ENCODE measurements at regions not wholly inside any gene's neighbourhood (a gene's known extent, or its start where the extent isn't known, plus 50 kb on each side); places are given as distances from the start of the nearest gene placed in this dataset.
A peak's percentile ranks its signal among the peaks of the same experiment; 100 is the strongest.

GRCh38 chr7:130998993-130999602 lies 265.1 kb upstream of the KLF14 start:
- DNase-seq (ENCODE audit: low read depth): no peak

GRCh38 chr7:130999926-131000325 lies 265.9 kb upstream of the KLF14 start:
- DNase-seq (ENCODE audit: low read depth): no peak

GRCh38 chr7:131000389-131000788 lies 266.4 kb upstream of the KLF14 start:
- no peak for DNase-seq (ENCODE audit: low read depth)

GRCh38 chr7:131000873-131001272 lies 266.9 kb upstream of the KLF14 start:
- no peak for DNase-seq (ENCODE audit: low read depth)

- DNase-seq (ENCODE audit: low read depth): no peak
Measured at GRCh38 chr7:131002600-131002999, 268.6 kb upstream of the KLF14 start.

- DNase-seq (ENCODE audit: low read depth): no peak
Measured at GRCh38 chr7:131003634-131004033, 269.6 kb upstream of the KLF14 start.

- DNase-seq (ENCODE audit: low read depth): no peak
Measured at GRCh38 chr7:131004371-131004770, 270.4 kb upstream of the KLF14 start.

GRCh38 chr7:131007439-131008330 lies 273.7 kb upstream of the KLF14 start:
- peak; percentile 45 for DNase-seq (ENCODE audit: low read depth)

- no peak for DNase-seq (ENCODE audit: low read depth)
Measured at GRCh38 chr7:131008840-131009711, 275.1 kb upstream of the KLF14 start.

- DNase-seq (ENCODE audit: low read depth): no peak
Measured at GRCh38 chr7:131010029-131010716, 276.2 kb upstream of the KLF14 start.

GRCh38 chr7:131010717-131011431 lies 276.9 kb upstream of the KLF14 start:
- no peak for DNase-seq (ENCODE audit: low read depth)

- DNase-seq (ENCODE audit: low read depth): no peak
Measured at GRCh38 chr7:131011432-131011742, 277.4 kb upstream of the KLF14 start.

GRCh38 chr7:131011976-131012375 lies 278.0 kb upstream of the KLF14 start:
- DNase-seq (ENCODE audit: low read depth): no peak

- DNase-seq (ENCODE audit: low read depth): no peak
Measured at GRCh38 chr7:131012477-131013031, 278.5 kb upstream of the KLF14 start.

GRCh38 chr7:131013716-131014115 lies 279.7 kb upstream of the KLF14 start:
- no peak for DNase-seq (ENCODE audit: low read depth)

GRCh38 chr7:131014906-131015656 lies 281.1 kb upstream of the KLF14 start:
- no peak for DNase-seq (ENCODE audit: low read depth)

GRCh38 chr7:131015657-131015958 lies 281.6 kb upstream of the KLF14 start:
- no peak for DNase-seq (ENCODE audit: low read depth)

- DNase-seq (ENCODE audit: low read depth): no peak
Measured at GRCh38 chr7:131016230-131016629, 282.2 kb upstream of the KLF14 start.

GRCh38 chr7:131019351-131019750 lies 285.3 kb upstream of the KLF14 start:
- DNase-seq (ENCODE audit: low read depth): no peak

GRCh38 chr7:131020759-131021261 lies 286.8 kb upstream of the KLF14 start:
- DNase-seq (ENCODE audit: low read depth): no peak

All from activated T-cell treated with anti-CD3 and anti-CD28 coated beads for 48 hours (primary cell).